ENCODE measurements at regions not wholly inside any gene's neighbourhood (a gene's known extent, or its start where the extent isn't known, plus 50 kb on each side); places are given as distances from the start of the nearest gene placed in this dataset.

DNA sequence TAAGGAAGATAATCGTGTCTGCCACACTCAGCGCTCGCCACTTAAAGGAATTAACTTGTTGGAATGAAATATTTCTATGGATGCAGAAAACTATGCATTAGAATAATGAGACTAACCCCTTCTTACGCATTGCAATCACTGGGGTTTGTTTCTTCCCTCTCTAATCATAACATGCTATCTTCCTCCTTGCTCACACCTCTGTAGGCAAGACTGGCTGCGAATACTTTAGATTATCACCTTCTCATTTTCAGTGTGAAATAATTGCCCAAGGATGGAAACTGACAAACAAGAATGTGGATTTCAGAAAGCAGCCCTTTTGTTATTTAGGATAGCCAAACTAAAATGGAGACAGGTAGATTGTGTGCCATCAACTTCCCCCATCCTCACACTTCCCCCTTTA lies 349.4 kb downstream of the MID1IP1 start:
- ChIA-PET CTCF (interaction anchor here (0.6 to 2.9 kb wide), 7 partner anchors 10 to 646 kb away, joined by 3 to 15 read pairs (median 4); no protein-coding TSS in a partner anchor), POLR2A (no interaction called here)
- no peaks in the 10 kb centered on the region for H3K36me3 ChIP-seq (ENCODE audit: control insufficient read depth, insufficient read depth, low read length)
- no peak for DNase-seq (ENCODE audit: low read depth)
- no peak overlapping the region for H3K4me3 ChIP-seq (ENCODE audit: low read depth, low read length)
- TF ChIP-seq, protein P1, sequence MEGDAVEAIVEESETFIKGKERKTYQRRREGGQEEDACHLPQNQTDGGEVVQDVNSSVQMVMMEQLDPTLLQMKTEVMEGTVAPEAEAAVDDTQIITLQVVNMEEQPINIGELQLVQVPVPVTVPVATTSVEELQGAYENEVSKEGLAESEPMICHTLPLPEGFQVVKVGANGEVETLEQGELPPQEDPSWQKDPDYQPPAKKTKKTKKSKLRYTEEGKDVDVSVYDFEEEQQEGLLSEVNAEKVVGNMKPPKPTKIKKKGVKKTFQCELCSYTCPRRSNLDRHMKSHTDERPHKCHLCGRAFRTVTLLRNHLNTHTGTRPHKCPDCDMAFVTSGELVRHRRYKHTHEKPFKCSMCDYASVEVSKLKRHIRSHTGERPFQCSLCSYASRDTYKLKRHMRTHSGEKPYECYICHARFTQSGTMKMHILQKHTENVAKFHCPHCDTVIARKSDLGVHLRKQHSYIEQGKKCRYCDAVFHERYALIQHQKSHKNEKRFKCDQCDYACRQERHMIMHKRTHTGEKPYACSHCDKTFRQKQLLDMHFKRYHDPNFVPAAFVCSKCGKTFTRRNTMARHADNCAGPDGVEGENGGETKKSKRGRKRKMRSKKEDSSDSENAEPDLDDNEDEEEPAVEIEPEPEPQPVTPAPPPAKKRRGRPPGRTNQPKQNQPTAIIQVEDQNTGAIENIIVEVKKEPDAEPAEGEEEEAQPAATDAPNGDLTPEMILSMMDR (IDR thresholded peaks at IDR 0.05; ENCODE audit: insufficient read depth, low read depth, low read length), result no peak
- H3K27me3 ChIP-seq (ENCODE audit: control insufficient read depth, insufficient read depth, low read length), result no peaks in the 10 kb centered on the region

DNA sequence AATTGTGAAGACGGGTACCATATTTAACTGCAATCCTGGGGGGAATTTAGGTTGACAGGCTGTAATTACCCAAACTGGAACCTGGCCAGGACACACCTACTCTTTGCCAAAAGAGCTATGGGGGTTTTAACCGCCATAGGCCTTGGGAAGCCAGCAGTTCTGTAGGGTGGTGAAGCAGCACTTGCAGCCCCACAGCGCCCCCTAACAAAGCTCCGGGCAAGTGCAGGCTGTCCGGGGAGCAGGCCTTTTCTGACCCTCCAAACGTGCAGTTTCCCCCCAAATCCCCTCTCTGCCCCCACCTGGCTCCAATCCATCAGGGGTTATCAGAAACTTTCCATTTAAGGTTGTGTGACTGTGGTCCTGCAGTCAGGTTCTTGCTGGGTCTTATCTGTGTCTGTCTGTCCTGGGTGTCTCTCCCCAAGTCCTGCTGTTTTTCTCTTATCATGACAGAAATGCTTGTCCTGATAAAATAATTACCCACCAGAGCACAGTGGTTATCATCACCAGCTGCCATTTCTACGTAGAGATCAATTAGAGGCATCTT lies 350.9 kb downstream of the MID1IP1 start:
- ChIA-PET CTCF (interaction anchor here (0.8 to 2.9 kb wide), 6 partner anchors 8 to 396 kb away, joined by 3 to 10 read pairs (median 4); no protein-coding TSS in a partner anchor), POLR2A (no interaction called here)
- no peak overlapping the region for H3K4me3 ChIP-seq (ENCODE audit: low read depth, low read length)
- no peaks in the 10 kb centered on the region for H3K27me3 ChIP-seq (ENCODE audit: control insufficient read depth, insufficient read depth, low read length)
- no peak for DNase-seq (ENCODE audit: low read depth)
- H3K36me3 ChIP-seq (ENCODE audit: control insufficient read depth, insufficient read depth, low read length), result no peaks in the 10 kb centered on the region
- TF ChIP-seq, protein P1 (IDR thresholded peaks at IDR 0.05; ENCODE audit: insufficient read depth, low read depth, low read length), result peak; percentile 47

GRCh38 chrX:39156051-39156450 lies 354.8 kb downstream of the MID1IP1 start:
- DNase-seq (ENCODE audit: low read depth), result no peak
- ChIA-PET POLR2A (no interaction called here), CTCF (no interaction called here)
- Histone ChIP-seq H3K36me3 (ENCODE audit: control insufficient read depth, insufficient read depth, low read length) (no peaks in the 10 kb centered on the region), H3K27me3 (ENCODE audit: control insufficient read depth, insufficient read depth, low read length) (no peaks in the 10 kb centered on the region), H3K4me3 (ENCODE audit: low read depth, low read length) (no peak overlapping the region)
- TF ChIP-seq, protein P1 (IDR thresholded peaks at IDR 0.05; ENCODE audit: insufficient read depth, low read depth, low read length), result no peak

DNA sequence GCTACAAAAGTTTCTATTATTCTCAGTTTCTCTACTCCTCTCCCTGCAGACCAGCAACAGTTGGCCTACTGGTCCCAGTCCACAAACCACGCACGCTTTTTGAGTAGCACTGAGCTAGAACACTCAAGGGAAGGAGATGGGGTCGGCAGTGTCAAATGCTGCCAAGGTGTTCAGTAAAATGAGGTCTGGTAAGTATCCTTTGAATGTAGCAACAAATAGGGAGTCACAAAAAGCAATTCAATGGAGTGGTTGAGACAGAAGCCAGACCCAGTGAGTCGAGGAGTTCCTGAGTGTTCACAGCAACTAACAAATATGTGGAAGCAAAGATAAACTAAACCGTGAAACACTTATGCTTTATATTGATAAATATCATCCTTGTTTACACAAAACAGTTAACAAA lies 355.7 kb downstream of the MID1IP1 start:
- ChIA-PET CTCF (interaction anchor here (0.6 to 1.2 kb wide), 2 partner anchors 12 to 389 kb away, joined by 3 read pairs; no protein-coding TSS in a partner anchor), POLR2A (no interaction called here)
- Histone ChIP-seq H3K36me3 (ENCODE audit: control insufficient read depth, insufficient read depth, low read length) (no peaks in the 10 kb centered on the region), H3K27me3 (ENCODE audit: control insufficient read depth, insufficient read depth, low read length) (no peaks in the 10 kb centered on the region), H3K4me3 (ENCODE audit: low read depth, low read length) (no peak overlapping the region)
- TF ChIP-seq, protein P1 (IDR thresholded peaks at IDR 0.05; ENCODE audit: insufficient read depth, low read depth, low read length), result no peak
- DNase-seq (ENCODE audit: low read depth), result no peak

- no peak overlapping the region for H3K4me3 ChIP-seq (ENCODE audit: low read depth, low read length)
- TF ChIP-seq, protein P1 (IDR thresholded peaks at IDR 0.05; ENCODE audit: insufficient read depth, low read depth, low read length), result no peak
- CTCF ChIA-PET, result interaction anchor here (1.0 to 1.2 kb wide), 2 partner anchors 8 to 390 kb away, joined by 3 read pairs; no protein-coding TSS in a partner anchor
- POLR2A ChIA-PET, result no interaction called here
- 0 out of 2 replicates have a peak, but pooled peaks cover 2% of the 10 kb centered on the region for H3K27me3 ChIP-seq (ENCODE audit: control insufficient read depth, insufficient read depth, low read length)
- no peaks in the 10 kb centered on the region for H3K36me3 ChIP-seq (ENCODE audit: control insufficient read depth, insufficient read depth, low read length)
- no peak for DNase-seq (ENCODE audit: low read depth)
Measured at GRCh38 chrX:39157796-39158195, 356.5 kb downstream of the MID1IP1 start.

Measured in BJ (cell line).